ENCODE measurements at regions not wholly inside any gene's neighbourhood (a gene's known extent, or its start where the extent isn't known, plus 50 kb on each side); places are given as distances from the start of the nearest gene placed in this dataset.

DNA sequence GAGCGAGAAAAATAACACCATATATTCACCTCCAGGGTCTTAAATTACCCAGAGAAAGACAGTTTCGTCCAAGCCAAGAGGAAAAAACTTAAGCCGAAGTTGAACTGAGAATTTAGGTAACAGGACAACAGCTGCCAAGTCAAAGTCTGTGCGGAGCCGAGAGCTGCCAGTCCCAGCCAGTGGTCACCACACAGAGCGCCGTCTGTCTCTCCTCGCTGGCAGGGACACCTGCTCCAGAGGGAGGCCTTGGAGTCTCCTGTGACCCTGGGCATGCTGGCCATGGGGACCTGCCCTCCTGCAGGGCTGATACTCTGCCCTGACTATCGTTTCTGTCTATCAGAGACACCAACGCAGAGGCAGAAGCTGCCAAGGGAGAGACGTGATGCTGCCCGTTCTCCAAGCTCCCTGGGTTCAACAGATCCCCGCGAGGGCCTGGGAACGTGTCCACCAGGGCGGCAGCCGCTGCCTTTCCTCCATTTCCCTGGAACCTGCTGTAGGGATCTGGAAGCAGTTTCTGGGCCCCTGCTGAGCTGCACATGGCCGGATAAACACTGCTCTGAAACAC, 341.3 kb downstream of the SMOC2 start:
- no peak for DNase-seq
- H3K4me1 Mint-ChIP-seq (ENCODE audit: low read depth) = no peaks in the 10 kb centered on the region
- H3K27me3 Mint-ChIP-seq (ENCODE audit: insufficient read depth) = no peaks in the 10 kb centered on the region; the same call in 1 of the 2 replicates
- H3K9me3 Mint-ChIP-seq = peaks cover 49% of the 10 kb centered on the region
- no peaks in the 10 kb centered on the region for H3K36me3 Mint-ChIP-seq (ENCODE audit: low read depth)
- H3K4me3 Mint-ChIP-seq = no peak overlapping the region
- TF ChIP-seq, protein P1, sequence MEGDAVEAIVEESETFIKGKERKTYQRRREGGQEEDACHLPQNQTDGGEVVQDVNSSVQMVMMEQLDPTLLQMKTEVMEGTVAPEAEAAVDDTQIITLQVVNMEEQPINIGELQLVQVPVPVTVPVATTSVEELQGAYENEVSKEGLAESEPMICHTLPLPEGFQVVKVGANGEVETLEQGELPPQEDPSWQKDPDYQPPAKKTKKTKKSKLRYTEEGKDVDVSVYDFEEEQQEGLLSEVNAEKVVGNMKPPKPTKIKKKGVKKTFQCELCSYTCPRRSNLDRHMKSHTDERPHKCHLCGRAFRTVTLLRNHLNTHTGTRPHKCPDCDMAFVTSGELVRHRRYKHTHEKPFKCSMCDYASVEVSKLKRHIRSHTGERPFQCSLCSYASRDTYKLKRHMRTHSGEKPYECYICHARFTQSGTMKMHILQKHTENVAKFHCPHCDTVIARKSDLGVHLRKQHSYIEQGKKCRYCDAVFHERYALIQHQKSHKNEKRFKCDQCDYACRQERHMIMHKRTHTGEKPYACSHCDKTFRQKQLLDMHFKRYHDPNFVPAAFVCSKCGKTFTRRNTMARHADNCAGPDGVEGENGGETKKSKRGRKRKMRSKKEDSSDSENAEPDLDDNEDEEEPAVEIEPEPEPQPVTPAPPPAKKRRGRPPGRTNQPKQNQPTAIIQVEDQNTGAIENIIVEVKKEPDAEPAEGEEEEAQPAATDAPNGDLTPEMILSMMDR (IDR thresholded peaks at IDR 0.05) = no peak
- H3K27ac Mint-ChIP-seq = no peak overlapping the region

- H3K9me3 Mint-ChIP-seq = peaks cover 51% of the 10 kb centered on the region
- DNase-seq = no peak
- no peak overlapping the region for H3K4me3 Mint-ChIP-seq
- no peak overlapping the region for H3K27ac Mint-ChIP-seq
- H3K27me3 Mint-ChIP-seq (ENCODE audit: insufficient read depth) = no peaks in the 10 kb centered on the region
- H3K36me3 Mint-ChIP-seq (ENCODE audit: low read depth) = 0 out of 2 replicates have a peak, but pooled peaks cover 4% of the 10 kb centered on the region
- H3K4me1 Mint-ChIP-seq (ENCODE audit: low read depth) = no peaks in the 10 kb centered on the region
- TF ChIP-seq, protein P1 (IDR thresholded peaks at IDR 0.05) = no peak
These were observed 337.2 kb downstream of the SMOC2 start for GRCh38 chr6:168778201-168778600.

DNA sequence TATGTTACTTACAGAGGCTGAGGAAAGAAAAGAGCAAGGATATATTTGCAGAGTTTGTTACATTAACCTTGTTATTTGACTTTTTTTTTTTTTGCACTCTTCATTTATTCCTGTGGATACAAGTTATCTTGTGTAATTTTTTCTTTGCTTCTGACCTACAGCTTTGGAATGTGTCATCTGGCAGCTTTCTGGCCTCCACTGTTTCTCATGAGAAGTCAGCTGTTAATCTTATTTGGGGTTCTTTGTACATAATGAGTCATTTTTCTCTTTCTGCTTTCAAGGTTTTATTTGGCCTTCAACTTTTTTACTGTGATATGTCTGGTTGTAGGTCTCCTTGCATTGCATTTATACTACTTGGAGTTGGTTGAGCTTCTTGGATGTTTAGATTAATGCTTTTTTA, 333.4 kb downstream of the SMOC2 start:
- peaks cover 2% of the 10 kb centered on the region; the same call in 1 of the 2 replicates for H3K27me3 Mint-ChIP-seq (ENCODE audit: insufficient read depth)
- H3K4me1 Mint-ChIP-seq (ENCODE audit: low read depth) = no peaks in the 10 kb centered on the region
- TF ChIP-seq, protein P1 (IDR thresholded peaks at IDR 0.05) = no peak
- no peak overlapping the region for H3K27ac Mint-ChIP-seq
- 0 out of 2 replicates have a peak, but pooled peaks cover 4% of the 10 kb centered on the region for H3K36me3 Mint-ChIP-seq (ENCODE audit: low read depth)
- no peak overlapping the region for H3K4me3 Mint-ChIP-seq
- DNase-seq = no peak
- H3K9me3 Mint-ChIP-seq = peaks cover 45% of the 10 kb centered on the region

DNA sequence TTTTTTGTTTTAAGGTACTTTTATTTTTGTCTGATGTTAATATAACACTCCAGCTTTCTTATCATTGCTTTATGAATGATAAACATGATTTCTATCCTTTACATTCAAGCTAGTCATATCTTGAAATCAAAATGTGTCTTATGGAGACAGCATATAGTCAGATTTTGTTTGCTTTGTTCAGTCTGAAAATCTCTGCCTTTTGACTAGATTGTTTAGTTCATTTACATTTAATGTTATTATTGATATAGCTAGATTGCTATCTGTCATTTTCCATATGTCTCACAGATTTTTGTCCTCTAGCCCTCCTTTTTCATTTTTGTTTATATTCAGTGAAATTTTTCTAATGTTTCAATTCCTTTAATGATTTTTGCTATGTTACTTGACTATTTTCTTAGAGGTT, 332.8 kb downstream of the SMOC2 start:
- DNase-seq = no peak
- Mint-ChIP-seq H3K27me3 (ENCODE audit: insufficient read depth) (peaks cover 2% of the 10 kb centered on the region; the same call in 1 of the 2 replicates), H3K4me1 (ENCODE audit: low read depth) (no peaks in the 10 kb centered on the region), H3K4me3 (no peak overlapping the region), H3K36me3 (ENCODE audit: low read depth) (0 out of 2 replicates have a peak, but pooled peaks cover 4% of the 10 kb centered on the region), H3K9me3 (peaks cover 50% of the 10 kb centered on the region), H3K27ac (no peak overlapping the region)
- TF ChIP-seq, protein P1 (IDR thresholded peaks at IDR 0.05) = no peak

GRCh38 chr6:168765752-168766151, 324.8 kb downstream of the SMOC2 start:
- Mint-ChIP-seq H3K4me3 (no peak overlapping the region), H3K4me1 (ENCODE audit: low read depth) (no peaks in the 10 kb centered on the region), H3K27me3 (ENCODE audit: insufficient read depth) (peaks cover 2% of the 10 kb centered on the region; the same call in 1 of the 2 replicates), H3K27ac (no peak overlapping the region), H3K9me3 (peaks cover 56% of the 10 kb centered on the region), H3K36me3 (ENCODE audit: low read depth) (peaks cover 3% of the 10 kb centered on the region; the same call in 1 of the 2 replicates)
- DNase-seq = no peak
- TF ChIP-seq, protein P1 (IDR thresholded peaks at IDR 0.05) = no peak

All from HFFc6 (cell line).